ENCODE measurements at regions not wholly inside any gene's neighbourhood (a gene's known extent, or its start where the extent isn't known, plus 50 kb on each side); places are given as distances from the start of the nearest gene placed in this dataset.
"Not testable (repeated sequence)": the region's sequence is repeated elsewhere in the genome, so short reads cannot be mapped to it uniquely, and the experiment has no call there.

DNA sequence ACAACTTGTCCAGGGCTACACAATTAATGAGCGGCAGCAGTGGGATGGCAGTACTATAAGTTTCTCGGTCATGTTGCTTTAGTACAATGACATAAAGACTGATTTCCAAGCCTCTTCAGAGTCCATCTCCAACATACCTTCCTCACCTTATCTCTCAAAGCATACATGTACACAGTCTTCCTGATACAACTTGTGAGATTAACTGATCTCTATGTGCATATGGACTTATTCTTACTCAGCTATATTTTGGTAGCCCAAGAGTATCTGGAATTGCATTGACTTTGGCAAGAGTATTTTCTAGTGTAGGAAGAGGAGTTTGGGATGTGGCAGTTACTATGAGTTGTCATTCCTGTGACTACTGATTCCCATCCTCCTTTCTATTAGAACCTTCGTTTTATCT lies 575.0 kb downstream of the EDEM1 start:
- DNase-seq (ENCODE audit: low read depth, low spot score) = no peak
- in situ Hi-C loops (cut with HindIII; ENCODE audit: low pct_unique_long_range_greater_than_20kb, low sequenced_read_pairs) = no loop called here

DNA sequence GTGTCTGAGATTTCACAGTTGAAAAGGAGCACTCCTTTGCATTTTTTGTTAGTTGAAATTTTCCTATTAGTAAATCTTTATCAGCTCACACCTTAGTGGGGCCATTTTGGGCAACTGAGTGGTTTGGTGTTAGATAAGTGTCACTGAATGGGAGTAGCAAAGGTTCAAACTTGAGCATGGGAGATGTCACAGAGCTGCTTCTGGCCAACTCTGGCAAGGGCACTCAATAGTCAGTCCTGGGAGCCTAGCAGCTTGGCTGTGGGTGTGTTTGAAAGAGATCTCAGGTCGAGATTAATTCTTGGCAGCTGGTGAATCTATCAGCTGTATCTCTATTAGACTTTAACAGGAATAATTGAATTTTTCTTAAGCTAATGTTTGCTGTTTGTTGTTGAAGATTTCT lies 579.3 kb downstream of the EDEM1 start:
- no peak for DNase-seq (ENCODE audit: low read depth, low spot score)
- in situ Hi-C loops (cut with HindIII; ENCODE audit: low pct_unique_long_range_greater_than_20kb, low sequenced_read_pairs) = no loop called here

DNA sequence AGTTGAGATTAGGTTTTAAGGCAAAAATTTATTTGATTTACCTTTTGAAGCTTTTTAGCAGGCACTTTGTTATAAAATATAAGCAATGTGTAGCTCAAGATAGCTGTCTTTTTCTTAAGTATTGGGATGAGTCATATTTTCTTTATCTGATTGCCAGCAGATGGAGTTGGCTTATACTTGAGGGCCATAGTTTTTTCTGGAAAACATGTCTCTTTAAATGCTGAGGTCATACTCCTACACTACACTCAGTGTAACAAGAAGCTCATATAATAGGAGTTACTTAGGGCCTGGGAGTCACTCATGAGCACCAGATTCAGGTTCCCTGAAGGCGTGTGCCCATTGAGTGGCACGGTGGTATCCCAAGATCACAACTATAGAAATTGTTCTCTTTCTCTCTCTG lies 579.8 kb downstream of the EDEM1 start:
- in situ Hi-C loops (cut with HindIII; ENCODE audit: low pct_unique_long_range_greater_than_20kb, low sequenced_read_pairs) = no loop called here
- no peak for DNase-seq (ENCODE audit: low read depth, low spot score)

DNA sequence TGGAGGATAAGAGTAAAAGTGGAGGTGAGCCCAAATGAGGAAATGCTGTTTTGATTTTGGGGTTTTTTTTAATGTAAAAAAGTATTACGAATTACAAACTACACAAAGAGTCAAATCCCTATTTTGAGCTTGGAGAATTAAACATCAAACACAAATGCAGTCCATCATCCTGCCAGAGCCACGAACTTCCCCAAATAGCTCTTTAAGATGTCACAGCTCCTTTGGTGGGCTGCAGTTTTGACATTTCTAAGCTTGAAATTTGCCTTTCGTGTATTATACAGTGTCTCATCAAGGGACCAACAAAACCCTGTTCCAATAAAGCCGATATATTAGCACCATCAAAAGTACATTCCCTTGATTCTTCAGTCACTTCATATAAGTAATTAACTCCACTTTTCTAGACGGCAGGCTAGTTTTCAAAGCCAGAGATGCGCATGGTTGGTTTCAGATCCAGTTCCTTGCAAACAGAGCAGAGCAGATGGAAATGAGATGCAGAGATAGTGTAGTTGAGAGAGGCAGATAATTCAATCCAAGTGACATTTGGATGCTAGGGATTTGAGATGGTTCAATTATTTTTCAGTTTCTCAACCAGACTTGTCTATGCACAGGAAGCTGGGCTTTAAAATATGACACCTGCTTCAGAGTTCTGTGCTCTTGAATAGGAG lies 580.9 kb downstream of the EDEM1 start:
- no peak for DNase-seq (ENCODE audit: low read depth, low spot score)
- in situ Hi-C loops (cut with HindIII; ENCODE audit: low pct_unique_long_range_greater_than_20kb, low sequenced_read_pairs) = no loop called here

DNA sequence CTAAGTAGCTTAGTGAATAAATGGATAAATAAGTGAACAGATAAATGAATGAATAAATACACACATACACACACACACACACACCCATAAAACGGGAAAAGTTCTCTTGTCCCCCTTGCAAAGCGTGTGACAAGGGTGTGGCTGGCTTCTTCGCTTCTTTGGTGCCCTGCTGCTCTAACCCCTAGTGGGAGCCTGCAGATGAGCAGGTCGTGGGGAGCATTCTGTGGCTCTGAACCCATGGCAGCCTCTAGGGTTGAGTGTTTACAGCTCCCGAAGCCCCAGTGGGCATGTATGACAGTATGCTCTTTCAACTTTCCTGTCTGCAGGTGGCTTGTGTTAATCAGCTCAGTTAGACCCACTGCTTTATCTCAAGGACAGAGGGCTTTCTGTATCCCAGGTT lies 582.3 kb downstream of the EDEM1 start:
- no peak for DNase-seq (ENCODE audit: low read depth, low spot score)
- in situ Hi-C loops (cut with HindIII; ENCODE audit: low pct_unique_long_range_greater_than_20kb, low sequenced_read_pairs) = no loop called here

DNA sequence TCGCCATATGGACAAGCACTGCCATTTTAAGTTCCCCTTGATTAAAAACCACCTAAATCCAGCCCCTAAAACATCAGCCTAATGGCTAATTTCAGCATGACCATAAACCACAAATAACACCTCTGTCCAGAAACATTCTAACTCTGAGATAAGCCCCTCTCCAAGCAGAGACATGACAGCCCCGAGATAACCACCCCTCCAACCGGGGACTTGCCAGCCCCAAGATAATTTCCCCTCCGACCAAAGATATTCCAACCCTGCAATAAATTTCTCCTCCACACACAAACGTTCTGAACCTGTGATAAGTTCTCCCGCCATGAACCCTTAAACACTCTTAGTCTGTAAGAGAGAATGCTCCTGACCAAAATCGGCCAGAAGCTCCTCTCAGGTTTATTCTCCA lies 586.8 kb downstream of the EDEM1 start:
- DNase-seq (ENCODE audit: low read depth, low spot score) = no peak
- in situ Hi-C loops (cut with HindIII; ENCODE audit: low pct_unique_long_range_greater_than_20kb, low sequenced_read_pairs) = no loop called here

DNA sequence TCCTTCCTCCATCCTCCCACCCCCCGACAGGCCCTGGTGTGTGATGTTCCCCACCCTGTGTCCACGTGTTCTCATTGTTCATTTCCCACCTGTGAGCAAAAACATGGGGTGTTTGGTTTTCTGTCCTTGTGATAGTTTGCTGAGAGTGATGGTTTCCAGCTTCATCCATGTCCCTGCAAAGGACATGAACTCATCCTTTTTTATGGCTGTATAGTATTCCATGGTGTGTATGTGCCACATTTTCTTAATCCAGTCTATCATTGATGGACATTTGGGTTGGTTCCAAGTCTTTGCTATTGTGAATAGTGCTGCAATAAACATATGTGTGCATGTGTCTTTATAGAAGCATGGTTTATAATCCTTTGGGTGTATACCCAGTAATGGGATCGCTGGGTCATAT lies 587.6 kb downstream of the EDEM1 start:
- in situ Hi-C loops (cut with HindIII; ENCODE audit: low pct_unique_long_range_greater_than_20kb, low sequenced_read_pairs); DNase-seq (ENCODE audit: low read depth, low spot score): not testable (repeated sequence)

DNA sequence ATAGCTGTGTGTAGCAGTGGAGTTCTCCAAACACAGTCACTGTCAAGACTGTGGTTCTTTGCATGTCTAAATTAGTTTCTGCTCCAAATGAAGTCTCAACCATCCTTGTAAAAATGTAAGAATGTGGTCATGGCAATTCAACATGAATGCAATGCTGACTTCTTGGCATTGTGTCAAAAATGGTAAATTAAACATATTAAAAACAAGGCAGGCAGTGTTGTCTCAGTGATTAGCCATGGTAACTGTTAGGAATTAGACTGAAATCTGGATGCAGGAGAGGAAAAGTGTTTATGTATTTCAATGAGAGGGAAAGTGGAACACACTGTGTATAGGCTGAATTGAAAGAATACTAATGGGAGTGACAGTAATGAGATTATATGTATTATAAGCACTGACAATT lies 597.2 kb downstream of the EDEM1 start:
- in situ Hi-C loops (cut with HindIII; ENCODE audit: low pct_unique_long_range_greater_than_20kb, low sequenced_read_pairs) = no loop called here
- DNase-seq (ENCODE audit: low read depth, low spot score) = no peak

DNA sequence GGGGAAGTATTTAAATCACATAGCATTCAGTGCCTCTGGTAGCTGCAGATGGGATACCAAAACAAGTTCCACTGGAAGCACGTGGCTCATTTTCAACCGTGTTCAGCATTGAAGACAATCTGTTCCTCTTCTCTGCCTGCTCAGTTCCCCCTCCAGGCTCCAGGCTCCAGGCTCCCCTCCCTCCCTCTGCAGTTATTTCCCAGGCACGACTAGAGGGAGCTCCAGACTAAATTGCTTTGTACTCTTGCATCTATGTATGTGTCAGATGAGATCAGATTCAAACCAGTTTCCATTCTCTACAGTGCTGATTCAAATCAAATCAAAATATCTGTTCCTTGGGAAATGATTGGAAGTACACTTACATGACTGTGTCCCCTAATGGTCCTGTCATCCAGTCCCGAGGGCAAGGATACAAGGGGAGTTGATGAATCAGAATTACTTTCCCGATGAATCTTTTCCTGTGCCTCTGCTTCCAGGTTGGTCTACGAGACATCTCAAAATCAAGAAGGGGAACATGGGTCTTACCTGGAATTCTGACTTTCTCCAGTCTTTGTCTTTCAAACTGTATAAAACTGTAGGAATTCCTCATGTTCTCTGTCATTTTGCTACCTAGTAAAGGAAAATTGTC lies 600.5 kb downstream of the EDEM1 start:
- DNase-seq (ENCODE audit: low read depth, low spot score) = peak; percentile 44
- in situ Hi-C loops (cut with HindIII; ENCODE audit: low pct_unique_long_range_greater_than_20kb, low sequenced_read_pairs) = no loop called here

DNA sequence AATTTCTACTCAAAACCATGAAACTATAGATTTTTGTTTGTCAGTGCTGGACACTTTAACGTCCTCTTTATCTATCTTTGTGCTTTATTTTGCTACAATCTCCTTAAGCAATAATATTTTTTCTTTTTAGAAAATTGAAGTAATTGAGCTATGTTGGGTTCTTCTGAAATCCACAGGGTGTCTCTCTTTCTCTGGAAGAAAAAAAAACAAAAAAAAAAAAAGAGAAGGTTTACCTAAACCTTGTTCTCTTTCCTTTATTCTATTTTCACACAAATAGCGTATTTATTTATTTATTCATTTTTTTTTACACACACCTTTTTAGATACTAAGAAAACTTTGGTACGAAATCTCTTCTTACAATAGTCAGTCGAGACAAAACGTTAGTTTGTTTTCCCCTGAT lies 601.0 kb downstream of the EDEM1 start:
- DNase-seq (ENCODE audit: low read depth, low spot score) = no peak
- in situ Hi-C loops (cut with HindIII; ENCODE audit: low pct_unique_long_range_greater_than_20kb, low sequenced_read_pairs) = no loop called here

DNA sequence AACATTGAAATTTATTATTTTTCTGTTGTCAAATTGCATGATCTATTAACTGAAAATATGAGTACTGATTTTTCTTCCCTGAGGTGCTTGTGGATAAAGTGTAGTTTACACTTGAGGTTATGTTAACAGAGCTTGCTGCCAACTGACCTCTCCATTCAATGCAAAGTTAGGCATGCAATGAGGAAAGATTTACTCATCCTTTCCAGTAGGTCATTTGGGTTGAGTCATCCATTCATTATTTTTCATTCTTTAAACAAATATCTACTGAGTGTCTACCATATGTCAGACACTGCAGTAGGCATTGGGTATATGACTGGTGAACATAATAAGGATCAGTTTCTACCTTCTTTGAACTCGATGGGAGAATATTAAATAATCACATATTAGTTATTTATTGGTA lies 604.1 kb downstream of the EDEM1 start:
- no peak for DNase-seq (ENCODE audit: low read depth, low spot score)
- in situ Hi-C loops (cut with HindIII; ENCODE audit: low pct_unique_long_range_greater_than_20kb, low sequenced_read_pairs) = no loop called here

DNA sequence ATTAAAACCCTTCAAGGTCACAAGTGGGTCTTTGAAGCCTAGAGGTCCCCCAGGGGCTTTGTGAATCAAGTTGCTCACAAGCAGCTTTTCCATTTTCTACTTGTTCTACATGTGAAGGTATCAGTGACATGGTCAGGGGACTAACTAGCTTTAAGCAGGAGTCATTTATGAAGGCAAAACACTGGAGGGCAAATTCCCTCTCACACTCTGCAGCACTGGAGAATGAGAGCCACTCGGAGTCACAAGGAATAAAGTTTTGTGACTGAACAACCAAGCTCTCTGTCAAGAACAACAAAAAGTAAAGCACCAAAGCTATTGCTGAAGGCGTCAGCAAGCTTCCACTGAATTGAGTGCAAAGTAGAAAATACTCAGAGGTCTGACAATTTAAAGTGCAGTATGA lies 609.0 kb downstream of the EDEM1 start:
- DNase-seq (ENCODE audit: low read depth, low spot score) = no peak
- in situ Hi-C loops (cut with HindIII; ENCODE audit: low pct_unique_long_range_greater_than_20kb, low sequenced_read_pairs) = no loop called here

DNA sequence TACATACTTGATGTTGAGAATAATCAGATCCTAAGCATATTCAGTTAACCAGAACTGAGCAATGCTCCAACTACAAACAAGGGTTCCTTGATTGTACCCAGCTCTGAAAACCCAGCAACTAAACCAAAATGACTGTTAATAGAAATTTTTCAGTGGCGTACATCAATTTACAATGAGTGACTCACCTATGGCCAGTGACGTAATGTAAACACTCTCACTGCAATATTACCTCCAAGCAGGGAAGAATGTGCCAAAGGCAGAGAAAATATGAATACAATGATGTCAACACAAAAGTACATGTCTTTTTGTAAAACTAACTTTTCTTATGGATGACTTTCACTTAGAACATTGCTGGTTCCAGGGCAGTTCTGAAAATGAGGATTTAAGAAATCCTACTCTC lies 611.3 kb downstream of the EDEM1 start:
- DNase-seq (ENCODE audit: low read depth, low spot score) = no peak
- in situ Hi-C loops (cut with HindIII; ENCODE audit: low pct_unique_long_range_greater_than_20kb, low sequenced_read_pairs) = no loop called here

DNA sequence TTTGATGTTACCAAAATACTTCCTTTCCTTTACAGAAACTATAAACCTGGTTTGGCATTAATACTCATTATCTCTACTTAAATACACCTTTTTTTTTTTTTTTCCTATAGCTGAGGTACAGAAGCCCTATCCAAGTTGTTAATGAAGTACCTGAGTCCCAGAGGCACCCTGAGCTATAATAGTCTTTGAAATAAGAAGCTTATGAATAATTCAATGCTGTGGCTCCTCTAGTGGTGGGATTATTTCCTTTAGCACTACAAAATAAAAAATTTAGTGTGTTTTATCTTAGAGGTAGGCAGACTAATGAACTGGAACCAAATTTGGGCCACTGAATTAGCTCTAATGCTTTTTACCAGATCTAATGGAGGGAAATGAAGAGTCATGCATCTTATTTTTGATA lies 611.9 kb downstream of the EDEM1 start:
- in situ Hi-C loops (cut with HindIII; ENCODE audit: low pct_unique_long_range_greater_than_20kb, low sequenced_read_pairs) = no loop called here
- no peak for DNase-seq (ENCODE audit: low read depth, low spot score)

DNA sequence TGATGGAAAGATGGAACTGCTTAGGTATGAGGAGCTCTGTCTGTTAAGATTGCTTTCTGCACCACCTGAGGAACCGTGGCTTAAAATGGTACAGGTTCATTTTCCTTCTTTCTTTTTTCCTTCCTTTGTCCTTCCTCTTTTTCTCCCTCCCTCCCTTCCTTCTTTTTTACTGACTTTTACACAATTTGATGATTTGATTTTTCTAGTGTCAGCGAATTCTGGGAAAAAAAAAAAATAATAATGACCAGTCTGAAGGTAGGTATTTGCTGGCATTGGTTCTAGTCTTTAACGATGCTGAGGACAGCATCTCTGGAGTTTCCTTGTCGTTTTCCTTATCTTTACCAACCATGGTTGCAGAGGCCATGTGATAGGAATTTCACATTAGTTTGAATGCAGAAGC lies 613.5 kb downstream of the EDEM1 start:
- in situ Hi-C loops (cut with HindIII; ENCODE audit: low pct_unique_long_range_greater_than_20kb, low sequenced_read_pairs) = no loop called here
- no peak for DNase-seq (ENCODE audit: low read depth, low spot score)

DNA sequence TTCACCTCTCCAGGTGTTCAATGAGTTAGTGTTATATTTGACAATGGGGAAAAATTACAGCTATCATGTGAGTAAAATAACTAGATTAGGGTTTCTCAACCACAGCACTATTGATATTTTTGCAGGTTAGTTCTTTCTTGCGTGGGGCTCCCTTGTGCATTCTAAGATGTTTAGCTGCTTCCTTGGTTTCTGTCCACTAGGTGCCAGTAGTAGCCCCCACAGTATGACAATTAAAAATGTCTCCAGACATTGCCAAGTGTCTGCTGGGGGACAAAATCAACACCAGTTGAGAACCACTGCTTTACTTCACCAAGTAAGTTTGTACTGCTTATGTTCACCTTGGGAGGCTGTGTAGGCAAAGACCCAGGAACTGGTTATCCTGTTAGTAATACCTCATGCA lies 618.7 kb downstream of the EDEM1 start:
- in situ Hi-C loops (cut with HindIII; ENCODE audit: low pct_unique_long_range_greater_than_20kb, low sequenced_read_pairs) = no loop called here

DNA sequence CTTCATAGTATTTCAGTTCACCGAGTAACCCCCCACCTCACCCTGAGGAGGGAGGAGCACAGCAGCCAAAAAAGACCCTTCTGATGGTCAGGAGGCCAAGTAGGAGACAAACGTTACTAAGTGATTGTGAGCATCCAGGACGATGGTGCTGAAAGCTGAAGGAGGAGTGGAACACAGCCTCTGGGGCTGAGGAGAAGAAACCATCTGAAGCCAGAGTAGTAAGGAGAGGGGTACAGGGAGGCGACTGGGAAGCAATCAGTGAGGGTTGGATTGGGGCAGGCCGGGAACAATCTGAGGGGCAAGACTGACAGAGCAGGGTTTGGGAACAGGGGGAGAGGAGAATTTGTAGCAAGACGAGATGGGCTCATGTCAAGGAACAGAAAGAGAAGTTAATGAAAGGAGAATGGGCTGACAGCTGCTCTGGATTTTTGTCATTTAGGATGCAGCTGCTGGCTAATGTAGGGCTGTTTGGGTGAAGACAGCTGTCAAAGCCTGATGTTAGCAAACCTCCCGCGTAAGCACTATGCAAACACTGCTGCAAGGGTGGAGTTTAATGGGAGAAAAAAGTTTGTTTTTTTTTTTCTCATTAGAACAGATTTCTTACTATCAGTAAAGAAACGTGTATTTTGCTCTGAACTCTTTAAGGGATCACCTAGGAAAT lies 622.2 kb downstream of the EDEM1 start:
- DNase-seq (ENCODE audit: low read depth, low spot score) = no peak
- in situ Hi-C loops (cut with HindIII; ENCODE audit: low pct_unique_long_range_greater_than_20kb, low sequenced_read_pairs) = no loop called here

More for the DNA sequence above, 618.7 kb downstream of the EDEM1 start:
- peak; percentile 33 for DNase-seq (ENCODE audit: low read depth, low spot score)

DNA sequence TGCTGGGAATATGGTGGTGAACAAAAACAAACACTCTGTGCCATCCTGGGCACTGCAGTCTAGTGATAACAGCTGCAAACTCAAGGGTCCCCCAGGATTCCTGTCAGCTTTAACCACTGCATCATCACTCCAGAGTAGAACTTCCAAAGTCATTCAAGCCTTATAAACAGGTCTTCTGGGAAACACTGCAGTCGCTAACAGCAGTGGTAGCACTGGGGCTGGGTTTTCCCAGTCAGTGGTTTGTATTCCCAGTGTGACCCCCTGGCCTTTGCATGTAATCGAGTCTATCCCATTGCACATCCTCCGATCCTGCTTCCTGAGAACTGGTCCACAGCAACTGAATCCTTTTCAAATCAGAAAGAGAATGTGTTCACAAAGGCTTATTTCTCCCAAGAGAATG lies 623.5 kb downstream of the EDEM1 start:
- in situ Hi-C loops (cut with HindIII; ENCODE audit: low pct_unique_long_range_greater_than_20kb, low sequenced_read_pairs) = no loop called here
- DNase-seq (ENCODE audit: low read depth, low spot score) = no peak

DNA sequence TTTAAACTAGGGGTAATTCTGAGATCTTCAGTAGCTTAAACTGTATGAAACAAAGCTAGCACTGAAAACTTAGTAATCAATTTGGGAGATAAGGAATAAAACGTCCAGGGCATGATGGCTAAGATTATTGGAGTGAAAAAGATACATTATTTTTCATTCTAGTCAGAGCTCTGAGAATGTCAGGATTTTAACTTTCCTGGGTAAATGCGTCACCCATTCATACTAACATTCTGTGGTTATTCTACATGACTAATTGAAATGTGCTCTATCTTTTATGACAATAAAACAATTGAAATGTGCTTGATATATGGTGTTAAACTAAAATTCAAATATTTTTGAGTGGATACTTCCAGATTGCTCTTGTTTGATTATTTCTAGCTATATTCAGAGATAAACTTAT lies 626.0 kb downstream of the EDEM1 start:
- in situ Hi-C loops (cut with HindIII; ENCODE audit: low pct_unique_long_range_greater_than_20kb, low sequenced_read_pairs) = no loop called here
- no peak for DNase-seq (ENCODE audit: low read depth, low spot score)

All from SK-MEL-5 (cell line).